T-cell (primary cell): ENCODE measurements at regions not wholly inside any gene's neighbourhood (a gene's known extent, or its start where the extent isn't known, plus 50 kb on each side); places are given as distances from the start of the nearest gene placed in this dataset.

Experiments used
- ATAC-seq, 4 experiments: fragments of 200-7000 bp in 3 of 4; fragments of 150-1000 bp in 1 of 4; cut with Tn5 transposase; replicated peaks in 1 of 4; 1 replicate in 3 of 4; 2 replicates in 1 of 4; pipeline ENCODE4 v1.10.0; 2021; ENCODE audit warnings: moderate library complexity in 3 of 4, mild to moderate bottlenecking in 2 of 4, moderate number of reproducible peaks in 1 of 4
- CTCF ChIA-PET, 2 donors: fragments of 300-600 bp; sonication (Branson Sonifier 250); formaldehyde crosslinking; loops; one replicate each; lab custom pipeline; 2022; ENCODE audit warnings: antibody characterized with exemption in 2 of 2; lab: Charles Lee
- POLR2A ChIA-PET, 2 donors: fragments of 300-600 bp; sonication (Branson Sonifier 250); formaldehyde crosslinking; loops; one replicate each; lab custom pipeline; 2022; ENCODE audit warnings: antibody characterized with exemption in 2 of 2; lab: Charles Lee
- DNase-seq, 35 experiments: peaks; one replicate each; pipeline versions ENCODE4 v3.0.0 to v3.0.0-alpha.2; 2013 to 2023
- H3K27ac ChIP-seq: one replicate; pipeline ENCODE4 v1.5.1; 2013; ENCODE audit warnings: low read length
- H3K27me3 ChIP-seq, 2 experiments: replicated peaks in 1 of 2; 1 replicate in 1 of 2; 2 replicates in 1 of 2; pipeline versions ENCODE4 v1.6.1 to v1.7.0; 2013; ENCODE audit warnings: low read length in 1 of 2, mixed read lengths in 1 of 2; ENCODE audit not compliant: control insufficient read depth in 2 of 2, insufficient read depth in 2 of 2; ENCODE audit errors: extremely low read depth in 1 of 2
- H3K36me3 ChIP-seq, 2 donors: 1 replicate in 1 of 2; 2 replicates in 1 of 2; pipeline versions ENCODE4 v1.6.1 to v1.7.0; 2013; ENCODE audit warnings: low read length in 1 of 2; ENCODE audit not compliant: control insufficient read depth in 2 of 2, insufficient read depth in 1 of 2; ENCODE audit errors: extremely low read depth in 1 of 2
- H3K4me1 ChIP-seq, 2 experiments: 1 replicate in 1 of 2; 2 replicates in 1 of 2; pipeline versions ENCODE4 v1.6.1 to v1.7.0; 2013; ENCODE audit warnings: low read length in 2 of 2, mixed read lengths in 1 of 2; ENCODE audit not compliant: insufficient read depth in 2 of 2, control insufficient read depth in 1 of 2; ENCODE audit errors: extremely low read depth in 1 of 2
- H3K4me3 ChIP-seq, 2 donors: 1 replicate in 1 of 2; 2 replicates in 1 of 2; pipeline versions ENCODE4 v1.5.1 to v1.7.0; 2013; ENCODE audit warnings: mild to moderate bottlenecking in 2 of 2, low read length in 1 of 2, moderate library complexity in 1 of 2; ENCODE audit not compliant: control insufficient read depth in 1 of 2; ENCODE audit errors: extremely low read depth in 1 of 2
- H3K9me3 ChIP-seq: 2 replicates; pipeline ENCODE4 v1.7.0; 2013
- H3K27ac Mint-ChIP-seq, 2 donors: one replicate each; pipeline ENCODE4 v1.8.0; 2020 to 2021; ENCODE audit warnings: mild to moderate bottlenecking in 2 of 2, mixed read lengths in 2 of 2
- H3K27me3 Mint-ChIP-seq, 2 donors: one replicate each; pipeline ENCODE4 v1.8.0; 2021 to 2022; ENCODE audit warnings: mixed read lengths in 2 of 2
- H3K36me3 Mint-ChIP-seq: one replicate; pipeline ENCODE4 v1.8.0; 2021; ENCODE audit warnings: mixed read lengths
- H3K4me1 Mint-ChIP-seq, 3 donors: one replicate each; pipeline ENCODE4 v1.8.0; 2020 to 2022; ENCODE audit warnings: mixed read lengths in 3 of 3, mild to moderate bottlenecking in 1 of 3
- H3K4me3 Mint-ChIP-seq, 3 donors: one replicate each; pipeline ENCODE4 v1.8.0; 2020 to 2022; ENCODE audit warnings: mild to moderate bottlenecking in 3 of 3, mixed read lengths in 3 of 3, moderate library complexity in 3 of 3
- H3K9me3 Mint-ChIP-seq, 3 donors: one replicate each; pipeline ENCODE4 v1.8.0; 2020 to 2022; ENCODE audit warnings: mixed read lengths in 3 of 3
- WGBS: methylation state at CpG from one replicate; pipeline ENCODE4 v1.1.5; 2013; ENCODE audit warnings: missing lambda C conversion rate; ENCODE audit not compliant: insufficient coverage; 5-methylcytosine and 5-hydroxymethylcytosine counted together

GRCh38 chrX:123084797-123085196 lies 99.3 kb upstream of the GRIA3 start:
- no peak overlapping the region for H3K4me3 ChIP-seq
- H3K4me1 ChIP-seq, result no peaks in the 10 kb centered on the region
- ChIA-PET POLR2A (no interaction called here), CTCF (no interaction called here)
- H3K4me1 Mint-ChIP-seq, result no peaks in the 10 kb centered on the region
- no peaks in the 10 kb centered on the region for H3K36me3 Mint-ChIP-seq
- no peaks in the 10 kb centered on the region for H3K9me3 ChIP-seq
- H3K27me3 ChIP-seq, result no peaks in the 10 kb centered on the region
- ATAC-seq (no peak), DNase-seq (no peak)
- no peaks in the 10 kb centered on the region for H3K9me3 Mint-ChIP-seq
- H3K36me3 ChIP-seq, result no peaks in the 10 kb centered on the region
- no peak overlapping the region for H3K27ac Mint-ChIP-seq
- no peak overlapping the region for H3K27ac ChIP-seq
- no peak overlapping the region for H3K4me3 Mint-ChIP-seq
- no CpG with 5 or more reads among the region's 2 CpGs for WGBS
- H3K27me3 Mint-ChIP-seq, result peaks cover 0 to 4% of the 10 kb centered on the region in 2 donors

- no peak overlapping the region for H3K4me3 ChIP-seq
- CTCF ChIA-PET, result no interaction called here
- H3K4me1 Mint-ChIP-seq, result no peaks in the 10 kb centered on the region
Observed at GRCh38 chrX:123085311-123085940, 98.7 kb upstream of the GRIA3 start.

GRCh38 chrX:123086768-123087167 lies 97.3 kb upstream of the GRIA3 start:
- H3K4me1 Mint-ChIP-seq, result no peaks in the 10 kb centered on the region
- H3K9me3 Mint-ChIP-seq, result no peaks in the 10 kb centered on the region
- Histone ChIP-seq H3K27me3 (no peaks in the 10 kb centered on the region), H3K4me3 (no peak overlapping the region), H3K36me3 (no peaks in the 10 kb centered on the region), H3K27ac (no peak overlapping the region), H3K4me1 (no peaks in the 10 kb centered on the region), H3K9me3 (no peaks in the 10 kb centered on the region)
- ATAC-seq (no peak), DNase-seq (no peak)
- CTCF ChIA-PET, result no interaction called here
- peaks cover 0 to 4% of the 10 kb centered on the region in 2 donors for H3K27me3 Mint-ChIP-seq
- POLR2A ChIA-PET, result no interaction called here
- no peak overlapping the region for H3K4me3 Mint-ChIP-seq
- WGBS, result no CpG with 5 or more reads among the region's 2 CpGs
- H3K36me3 Mint-ChIP-seq, result no peaks in the 10 kb centered on the region
- no peak overlapping the region for H3K27ac Mint-ChIP-seq

More at GRCh38 chrX:123085311-123085940, 98.7 kb upstream of the GRIA3 start:
- Histone ChIP-seq H3K4me1 (no peaks in the 10 kb centered on the region), H3K36me3 (no peaks in the 10 kb centered on the region), H3K27ac (no peak overlapping the region), H3K27me3 (no peaks in the 10 kb centered on the region), H3K9me3 (no peaks in the 10 kb centered on the region)
- H3K27me3 Mint-ChIP-seq, result peaks cover 0 to 4% of the 10 kb centered on the region in 2 donors
- no peak for ATAC-seq
- H3K36me3 Mint-ChIP-seq, result no peaks in the 10 kb centered on the region
- POLR2A ChIA-PET, result no interaction called here
- no peak overlapping the region for H3K27ac Mint-ChIP-seq
- H3K9me3 Mint-ChIP-seq, result no peaks in the 10 kb centered on the region
- no CpG with 5 or more reads among the region's 5 CpGs for WGBS
- H3K4me3 Mint-ChIP-seq, result no peak overlapping the region
- DNase-seq, result no peak

GRCh38 chrX:123087326-123087725 lies 96.8 kb upstream of the GRIA3 start:
- no peaks in the 10 kb centered on the region for H3K36me3 ChIP-seq
- no peaks in the 10 kb centered on the region for H3K9me3 ChIP-seq
- DNase-seq (no peak), ATAC-seq (no peak)
- H3K4me3 Mint-ChIP-seq, result no peak overlapping the region
- no peaks in the 10 kb centered on the region for H3K27me3 ChIP-seq
- H3K4me3 ChIP-seq, result no peak overlapping the region
- H3K4me1 Mint-ChIP-seq, result no peaks in the 10 kb centered on the region
- no peaks in the 10 kb centered on the region for H3K4me1 ChIP-seq
- no peak overlapping the region for H3K27ac Mint-ChIP-seq
- H3K36me3 Mint-ChIP-seq, result no peaks in the 10 kb centered on the region
- no peak overlapping the region for H3K27ac ChIP-seq
- CTCF ChIA-PET, result no interaction called here
- POLR2A ChIA-PET, result no interaction called here
- H3K9me3 Mint-ChIP-seq, result no peaks in the 10 kb centered on the region
- H3K27me3 Mint-ChIP-seq, result peaks cover 0 to 4% of the 10 kb centered on the region in 2 donors

- ATAC-seq (no peak), DNase-seq (no peak)
- H3K9me3 Mint-ChIP-seq, result no peaks in the 10 kb centered on the region
- no CpG with 5 or more reads among the region's 2 CpGs for WGBS
- no peaks in the 10 kb centered on the region for H3K4me1 ChIP-seq
- ChIA-PET POLR2A (no interaction called here), CTCF (no interaction called here)
- no peaks in the 10 kb centered on the region for H3K36me3 ChIP-seq
- peaks cover 0 to 4% of the 10 kb centered on the region in 2 donors for H3K27me3 Mint-ChIP-seq
- no peak overlapping the region for H3K27ac ChIP-seq
- no peak overlapping the region for H3K27ac Mint-ChIP-seq
- H3K36me3 Mint-ChIP-seq, result no peaks in the 10 kb centered on the region
- H3K4me3 ChIP-seq, result no peak overlapping the region
- no peaks in the 10 kb centered on the region for H3K9me3 ChIP-seq
- H3K27me3 ChIP-seq, result no peaks in the 10 kb centered on the region
- no peaks in the 10 kb centered on the region for H3K4me1 Mint-ChIP-seq
- no peak overlapping the region for H3K4me3 Mint-ChIP-seq
Observed at GRCh38 chrX:123088331-123088730, 95.7 kb upstream of the GRIA3 start.

- Mint-ChIP-seq H3K4me3 (no peak overlapping the region), H3K4me1 (no peaks in the 10 kb centered on the region), H3K27ac (no peak overlapping the region), H3K9me3 (no peaks in the 10 kb centered on the region), H3K27me3 (peaks cover 0 to 4% of the 10 kb centered on the region in 2 donors), H3K36me3 (no peaks in the 10 kb centered on the region)
- H3K4me3 ChIP-seq, result no peak overlapping the region
- H3K27me3 ChIP-seq, result no peaks in the 10 kb centered on the region
- WGBS, result no CpG with 5 or more reads among the region's 3 CpGs
- POLR2A ChIA-PET, result no interaction called here
- no peak overlapping the region for H3K27ac ChIP-seq
- no peaks in the 10 kb centered on the region for H3K36me3 ChIP-seq
- no peaks in the 10 kb centered on the region for H3K9me3 ChIP-seq
- DNase-seq (no peak), ATAC-seq (no peak)
- no peaks in the 10 kb centered on the region for H3K4me1 ChIP-seq
- CTCF ChIA-PET, result no interaction called here
Observed at GRCh38 chrX:123088930-123089329, 95.1 kb upstream of the GRIA3 start.

- Histone ChIP-seq H3K4me3 (no peak overlapping the region), H3K4me1 (no peaks in the 10 kb centered on the region), H3K36me3 (no peaks in the 10 kb centered on the region), H3K27me3 (no peaks in the 10 kb centered on the region), H3K9me3 (no peaks in the 10 kb centered on the region), H3K27ac (no peak overlapping the region)
- peaks cover 0 to 3% of the 10 kb centered on the region in 2 donors for H3K27me3 Mint-ChIP-seq
- WGBS, result 86% methylated on average over 1 of the region's 2 CpGs
- no peaks in the 10 kb centered on the region for H3K4me1 Mint-ChIP-seq
- H3K4me3 Mint-ChIP-seq, result no peak overlapping the region
- ChIA-PET CTCF (no interaction called here), POLR2A (no interaction called here)
- H3K27ac Mint-ChIP-seq, result no peak overlapping the region
- DNase-seq (no peak), ATAC-seq (no peak)
- no peaks in the 10 kb centered on the region for H3K36me3 Mint-ChIP-seq
- peaks cover 0 to 4% (median 0%) of the 10 kb centered on the region in 3 donors for H3K9me3 Mint-ChIP-seq
Observed at GRCh38 chrX:123093792-123094191, 90.3 kb upstream of the GRIA3 start.
